BE2C (cell line): ENCODE measurements at regions not wholly inside any gene's neighbourhood (a gene's known extent, or its start where the extent isn't known, plus 50 kb on each side); places are given as distances from the start of the nearest gene placed in this dataset.

Experiments
- DNase-seq: peaks from one replicate; pipeline ENCODE4 v3.0.0-alpha.2; 2020
- H3K27me3 ChIP-seq: fragments of 250-450 bp; sonication (Bioruptor Pico); 2 replicates; pipeline ENCODE4 v1.5.1; 2020; ENCODE audit warnings: mild to moderate bottlenecking
- H3K36me3 ChIP-seq: fragments of 250-450 bp; sonication (Bioruptor Pico); 2 replicates; pipeline ENCODE4 v1.5.1; 2020; ENCODE audit warnings: mild to moderate bottlenecking
- H3K4me1 ChIP-seq: fragments of 250-450 bp; sonication (Bioruptor Pico); 2 replicates; pipeline ENCODE4 v1.5.1; 2020
- H3K4me3 ChIP-seq: 2 replicates; pipeline ENCODE4 v1.5.1; 2011; ENCODE audit warnings: low read depth, low read length
- H3K9me3 ChIP-seq: fragments of 250-450 bp; sonication (Bioruptor Pico); 2 replicates; pipeline ENCODE4 v1.5.1; 2020
- CTCF ChIP-seq: IDR thresholded peaks from 2 replicates; pipeline ENCODE4 v1.5.1; 2012; ENCODE audit warnings: mild to moderate bottlenecking, low read depth, low read length

- H3K27me3 ChIP-seq, result no peaks in the 10 kb centered on the region
- no peak for TF ChIP-seq CTCF
- DNase-seq, result no peak
- H3K4me1 ChIP-seq, result no peaks in the 10 kb centered on the region
- H3K9me3 ChIP-seq, result no peaks in the 10 kb centered on the region
- H3K36me3 ChIP-seq, result no peaks in the 10 kb centered on the region
- H3K4me3 ChIP-seq, result no peak overlapping the region
Measured at GRCh38 chr10:104576611-104577010, 64.5 kb upstream of the SORCS3 start.

- no peak for TF ChIP-seq CTCF
- DNase-seq, result no peak
- no peaks in the 10 kb centered on the region for H3K9me3 ChIP-seq
Measured at GRCh38 chr10:104577163-104577562, 63.9 kb upstream of the SORCS3 start.

GRCh38 chr10:104577861-104578521 lies 63.1 kb upstream of the SORCS3 start:
- no peaks in the 10 kb centered on the region for H3K9me3 ChIP-seq
- DNase-seq, result no peak
- H3K4me3 ChIP-seq, result no peak overlapping the region
- no peaks in the 10 kb centered on the region for H3K36me3 ChIP-seq
- TF ChIP-seq CTCF, result no peak
- no peaks in the 10 kb centered on the region for H3K27me3 ChIP-seq
- H3K4me1 ChIP-seq, result no peaks in the 10 kb centered on the region

More at GRCh38 chr10:104577163-104577562, 63.9 kb upstream of the SORCS3 start:
- Histone ChIP-seq H3K4me3 (no peak overlapping the region), H3K4me1 (no peaks in the 10 kb centered on the region), H3K36me3 (no peaks in the 10 kb centered on the region), H3K27me3 (no peaks in the 10 kb centered on the region)

- no peak for TF ChIP-seq CTCF
- no peak overlapping the region for H3K4me3 ChIP-seq
- no peaks in the 10 kb centered on the region for H3K36me3 ChIP-seq
- H3K9me3 ChIP-seq, result no peaks in the 10 kb centered on the region
- DNase-seq, result no peak
- H3K4me1 ChIP-seq, result no peaks in the 10 kb centered on the region
- no peaks in the 10 kb centered on the region for H3K27me3 ChIP-seq
Measured at GRCh38 chr10:104578671-104579070, 62.4 kb upstream of the SORCS3 start.

- TF ChIP-seq CTCF, result no peak
- no peak for DNase-seq
- H3K27me3 ChIP-seq, result no peaks in the 10 kb centered on the region
- no peak overlapping the region for H3K4me3 ChIP-seq
- H3K36me3 ChIP-seq, result no peaks in the 10 kb centered on the region
- no peaks in the 10 kb centered on the region for H3K9me3 ChIP-seq
- H3K4me1 ChIP-seq, result no peaks in the 10 kb centered on the region
Measured at GRCh38 chr10:104579136-104579535, 62.0 kb upstream of the SORCS3 start.

- no peak overlapping the region for H3K4me3 ChIP-seq
- no peaks in the 10 kb centered on the region for H3K9me3 ChIP-seq
- H3K27me3 ChIP-seq, result no peaks in the 10 kb centered on the region
- no peaks in the 10 kb centered on the region for H3K36me3 ChIP-seq
- no peak for TF ChIP-seq CTCF
- no peaks in the 10 kb centered on the region for H3K4me1 ChIP-seq
- DNase-seq, result no peak
Measured at GRCh38 chr10:104580321-104580720, 60.8 kb upstream of the SORCS3 start.
